ENCODE measurements at regions not wholly inside any gene's neighbourhood (a gene's known extent, or its start where the extent isn't known, plus 50 kb on each side); places are given as distances from the start of the nearest gene placed in this dataset.

DNA sequence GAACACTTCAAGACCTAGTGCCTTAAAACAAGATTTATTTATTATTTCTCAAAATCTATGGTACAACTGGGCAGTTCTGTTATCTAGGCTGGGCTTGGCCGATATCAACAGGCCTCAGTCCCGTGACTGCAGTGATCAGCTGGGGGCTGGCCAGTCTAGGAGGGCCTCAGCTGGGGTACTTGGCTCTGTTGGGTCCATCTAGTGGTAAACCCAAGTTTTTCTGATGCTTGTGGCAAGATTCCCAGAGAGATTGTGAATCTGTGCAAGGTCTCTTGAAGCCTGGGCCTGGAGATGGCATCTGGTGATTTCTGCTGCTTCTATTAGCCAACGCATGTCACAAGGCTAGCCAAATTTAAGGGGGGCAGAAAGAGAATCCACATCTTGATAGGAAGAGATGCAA, 482.4 kb upstream of the SGO1 start:
- TF ChIP-seq, protein P1, sequence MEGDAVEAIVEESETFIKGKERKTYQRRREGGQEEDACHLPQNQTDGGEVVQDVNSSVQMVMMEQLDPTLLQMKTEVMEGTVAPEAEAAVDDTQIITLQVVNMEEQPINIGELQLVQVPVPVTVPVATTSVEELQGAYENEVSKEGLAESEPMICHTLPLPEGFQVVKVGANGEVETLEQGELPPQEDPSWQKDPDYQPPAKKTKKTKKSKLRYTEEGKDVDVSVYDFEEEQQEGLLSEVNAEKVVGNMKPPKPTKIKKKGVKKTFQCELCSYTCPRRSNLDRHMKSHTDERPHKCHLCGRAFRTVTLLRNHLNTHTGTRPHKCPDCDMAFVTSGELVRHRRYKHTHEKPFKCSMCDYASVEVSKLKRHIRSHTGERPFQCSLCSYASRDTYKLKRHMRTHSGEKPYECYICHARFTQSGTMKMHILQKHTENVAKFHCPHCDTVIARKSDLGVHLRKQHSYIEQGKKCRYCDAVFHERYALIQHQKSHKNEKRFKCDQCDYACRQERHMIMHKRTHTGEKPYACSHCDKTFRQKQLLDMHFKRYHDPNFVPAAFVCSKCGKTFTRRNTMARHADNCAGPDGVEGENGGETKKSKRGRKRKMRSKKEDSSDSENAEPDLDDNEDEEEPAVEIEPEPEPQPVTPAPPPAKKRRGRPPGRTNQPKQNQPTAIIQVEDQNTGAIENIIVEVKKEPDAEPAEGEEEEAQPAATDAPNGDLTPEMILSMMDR (IDR thresholded peaks at IDR 0.05) = no peak
- TF ChIP-seq TCF7L2 (IDR thresholded peaks at IDR 0.05; ENCODE audit: low read depth, low read length) (no peak), SIN3A (IDR thresholded peaks at IDR 0.05; ENCODE audit: borderline replicate concordance, insufficient read depth, low read depth, low read length) (no peak), POLR2AphosphoS5 (IDR thresholded peaks at IDR 0.05; ENCODE audit: low read depth, low read length) (no peak)
- TF ChIP-seq, protein P2, sequence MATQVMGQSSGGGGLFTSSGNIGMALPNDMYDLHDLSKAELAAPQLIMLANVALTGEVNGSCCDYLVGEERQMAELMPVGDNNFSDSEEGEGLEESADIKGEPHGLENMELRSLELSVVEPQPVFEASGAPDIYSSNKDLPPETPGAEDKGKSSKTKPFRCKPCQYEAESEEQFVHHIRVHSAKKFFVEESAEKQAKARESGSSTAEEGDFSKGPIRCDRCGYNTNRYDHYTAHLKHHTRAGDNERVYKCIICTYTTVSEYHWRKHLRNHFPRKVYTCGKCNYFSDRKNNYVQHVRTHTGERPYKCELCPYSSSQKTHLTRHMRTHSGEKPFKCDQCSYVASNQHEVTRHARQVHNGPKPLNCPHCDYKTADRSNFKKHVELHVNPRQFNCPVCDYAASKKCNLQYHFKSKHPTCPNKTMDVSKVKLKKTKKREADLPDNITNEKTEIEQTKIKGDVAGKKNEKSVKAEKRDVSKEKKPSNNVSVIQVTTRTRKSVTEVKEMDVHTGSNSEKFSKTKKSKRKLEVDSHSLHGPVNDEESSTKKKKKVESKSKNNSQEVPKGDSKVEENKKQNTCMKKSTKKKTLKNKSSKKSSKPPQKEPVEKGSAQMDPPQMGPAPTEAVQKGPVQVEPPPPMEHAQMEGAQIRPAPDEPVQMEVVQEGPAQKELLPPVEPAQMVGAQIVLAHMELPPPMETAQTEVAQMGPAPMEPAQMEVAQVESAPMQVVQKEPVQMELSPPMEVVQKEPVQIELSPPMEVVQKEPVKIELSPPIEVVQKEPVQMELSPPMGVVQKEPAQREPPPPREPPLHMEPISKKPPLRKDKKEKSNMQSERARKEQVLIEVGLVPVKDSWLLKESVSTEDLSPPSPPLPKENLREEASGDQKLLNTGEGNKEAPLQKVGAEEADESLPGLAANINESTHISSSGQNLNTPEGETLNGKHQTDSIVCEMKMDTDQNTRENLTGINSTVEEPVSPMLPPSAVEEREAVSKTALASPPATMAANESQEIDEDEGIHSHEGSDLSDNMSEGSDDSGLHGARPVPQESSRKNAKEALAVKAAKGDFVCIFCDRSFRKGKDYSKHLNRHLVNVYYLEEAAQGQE (IDR thresholded peaks at IDR 0.05; ENCODE audit: insufficient read depth in 1 of 2, low read depth in 2 of 2, low read length in 1 of 2) = no peak

Measured in Panc1 (cell line).